Stomach (tissue), 4 donors: ENCODE measurements at regions not wholly inside any gene's neighbourhood (a gene's known extent, or its start where the extent isn't known, plus 50 kb on each side); places are given as distances from the start of the nearest gene placed in this dataset.

ENCODE experiments used
- EP300 ChIP-seq: sonication (generic); formaldehyde crosslinking; IDR thresholded peaks from one replicate; pipeline ENCODE4 v1.6.1; 2017; ENCODE audit warnings: antibody characterized with exemption
- POLR2A ChIP-seq, 4 donors: fragments of 450-650 bp; IDR thresholded peaks; one replicate each; pipeline ENCODE4 v1.6.1; 2016; ENCODE audit warnings: antibody characterized with exemption in 4 of 4, control low read depth in 2 of 4, mild to moderate bottlenecking in 1 of 4, moderate library complexity in 1 of 4
- POLR2AphosphoS5 ChIP-seq, 3 donors: sonication (generic); formaldehyde crosslinking; IDR thresholded peaks; one replicate each; pipeline ENCODE4 v1.6.1; 2016; ENCODE audit warnings: antibody characterized with exemption in 3 of 3
- TF ChIP-seq, protein P1 (sequence below), 7 experiments: fragments of 450-650 bp in 4 of 7; fragments of 200-600 bp in 3 of 7; sonication (generic) in 3 of 7; IDR thresholded peaks; one replicate each; pipeline ENCODE4 v1.5.1; 2016 to 2019; ENCODE audit warnings: antibody characterized with exemption in 7 of 7, control low read depth in 2 of 7, mild to moderate bottlenecking in 1 of 7

DNA sequence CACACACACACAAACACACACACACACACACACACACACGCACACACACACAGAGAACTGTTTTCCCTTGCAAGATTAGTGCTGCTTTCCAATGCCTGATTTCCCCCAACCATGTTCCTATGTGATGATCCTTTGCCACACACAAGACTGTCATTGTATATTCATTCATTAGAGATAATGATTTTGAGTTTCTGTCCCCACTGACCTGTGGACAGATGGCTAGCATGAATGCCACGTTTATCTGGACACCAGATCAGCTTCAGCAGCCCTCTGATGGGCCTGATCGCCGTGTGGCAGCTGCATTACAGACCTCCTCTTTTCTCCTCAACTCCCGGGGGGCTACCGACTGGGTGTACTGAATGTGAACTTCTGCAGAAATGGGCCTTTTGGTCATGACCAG lies 353.0 kb downstream of the MYCN start:
- TF ChIP-seq, protein P1, sequence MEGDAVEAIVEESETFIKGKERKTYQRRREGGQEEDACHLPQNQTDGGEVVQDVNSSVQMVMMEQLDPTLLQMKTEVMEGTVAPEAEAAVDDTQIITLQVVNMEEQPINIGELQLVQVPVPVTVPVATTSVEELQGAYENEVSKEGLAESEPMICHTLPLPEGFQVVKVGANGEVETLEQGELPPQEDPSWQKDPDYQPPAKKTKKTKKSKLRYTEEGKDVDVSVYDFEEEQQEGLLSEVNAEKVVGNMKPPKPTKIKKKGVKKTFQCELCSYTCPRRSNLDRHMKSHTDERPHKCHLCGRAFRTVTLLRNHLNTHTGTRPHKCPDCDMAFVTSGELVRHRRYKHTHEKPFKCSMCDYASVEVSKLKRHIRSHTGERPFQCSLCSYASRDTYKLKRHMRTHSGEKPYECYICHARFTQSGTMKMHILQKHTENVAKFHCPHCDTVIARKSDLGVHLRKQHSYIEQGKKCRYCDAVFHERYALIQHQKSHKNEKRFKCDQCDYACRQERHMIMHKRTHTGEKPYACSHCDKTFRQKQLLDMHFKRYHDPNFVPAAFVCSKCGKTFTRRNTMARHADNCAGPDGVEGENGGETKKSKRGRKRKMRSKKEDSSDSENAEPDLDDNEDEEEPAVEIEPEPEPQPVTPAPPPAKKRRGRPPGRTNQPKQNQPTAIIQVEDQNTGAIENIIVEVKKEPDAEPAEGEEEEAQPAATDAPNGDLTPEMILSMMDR (IDR thresholded peaks at IDR 0.05) = no peak
- TF ChIP-seq EP300 (no peak), POLR2A (IDR thresholded peaks at IDR 0.05) (no peak), POLR2AphosphoS5 (IDR thresholded peaks at IDR 0.05) (no peak)
